Hepatocyte (in vitro differentiated cells): ENCODE measurements at regions not wholly inside any gene's neighbourhood (a gene's known extent, or its start where the extent isn't known, plus 50 kb on each side); places are given as distances from the start of the nearest gene placed in this dataset.

Source experiments
- CTCF ChIP-seq: fragments of 200-600 bp; sonication (generic); IDR thresholded peaks from 2 replicates; pipeline ENCODE4 v1.5.1; 2016; ENCODE audit warnings: antibody characterized with exemption, mild to moderate bottlenecking; ENCODE audit not compliant: poor library complexity
- EZH2 ChIP-seq: fragments of 200-600 bp; sonication (generic); IDR thresholded peaks from 2 replicates; pipeline ENCODE4 v1.6.1; 2016; ENCODE audit warnings: antibody characterized with exemption, mild to moderate bottlenecking, borderline replicate concordance
- EZH2phosphoT487 ChIP-seq: fragments of 200-600 bp; sonication (generic); IDR thresholded peaks from one replicate; pipeline ENCODE4 v1.6.1; 2018; ENCODE audit warnings: antibody characterized with exemption, mild to moderate bottlenecking, low read depth, moderate library complexity; ENCODE audit not compliant: unreplicated experiment, severe bottlenecking

- no peak for TF ChIP-seq CTCF
- no peak for TF ChIP-seq EZH2phosphoT487
- TF ChIP-seq EZH2: no peak
Measured at GRCh38 chrX:25640276-25640675, 497.9 kb upstream of the MAGEB18 start.
